ENCODE measurements at regions not wholly inside any gene's neighbourhood (a gene's known extent, or its start where the extent isn't known, plus 50 kb on each side); places are given as distances from the start of the nearest gene placed in this dataset.

DNA sequence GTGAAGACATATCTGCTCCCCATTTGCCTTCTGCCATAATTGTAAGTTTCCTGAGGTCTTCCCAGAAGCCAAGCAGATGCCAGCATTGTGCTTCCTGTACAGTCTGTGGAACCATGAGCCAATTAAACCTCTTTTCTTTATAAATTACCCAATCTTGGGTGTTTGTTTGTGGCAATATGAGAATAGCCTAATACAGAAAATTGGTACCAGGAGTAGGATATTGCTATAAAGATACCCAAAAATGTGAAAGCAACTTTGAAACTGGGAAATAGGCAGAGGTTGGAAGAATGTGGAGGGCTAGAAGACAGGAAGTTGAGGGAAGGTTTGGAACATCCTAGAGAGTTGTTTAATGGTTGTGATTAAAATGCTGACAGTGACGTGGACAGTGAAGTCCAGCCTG, 90.8 kb downstream of the HHIPL2 start:
- H3K36me3 ChIP-seq (ENCODE audit: low read depth, low read length): no peaks in the 10 kb centered on the region
- no peak for DNase-seq
- H3K4me2 ChIP-seq (ENCODE audit: low read length): no peak overlapping the region
- ChIA-PET CTCF (no interaction called here), POLR2A (ENCODE audit: unreplicated experiment) (no interaction called here)
- no peaks in the 10 kb centered on the region for H4K20me1 ChIP-seq (ENCODE audit: low read length)
- H3K27me3 ChIP-seq (ENCODE audit: low read length): no peaks in the 10 kb centered on the region
- intact Hi-C loops (cut with micrococcal nuclease): loop anchor here (10.0 kb wide), 4 partner anchors 222 to 1422 kb away; no protein-coding TSS in a partner anchor
- ATAC-seq: no peak
- H3K9me3 ChIP-seq (ENCODE audit: low read length): no peaks in the 10 kb centered on the region
- H3K4me3 ChIP-seq (ENCODE audit: low read length): no peak overlapping the region
- no peak overlapping the region for H3K9ac ChIP-seq (ENCODE audit: low read length)
- H2AFZ ChIP-seq (ENCODE audit: low read length): no peak overlapping the region
- H3K27ac ChIP-seq (ENCODE audit: low read length): no peak overlapping the region
- peaks cover 4% of the 10 kb centered on the region; the same call in 1 of the 2 replicates for H3K4me1 ChIP-seq (ENCODE audit: insufficient read depth, low read length)
- no peaks in the 10 kb centered on the region for H3F3A ChIP-seq (ENCODE audit: low read length, unreplicated experiment)
- no peaks in the 10 kb centered on the region for H3K9me2 ChIP-seq (replicated peaks; ENCODE audit: low read length)
- BruUV-seq (replicated peaks): no TSS peak
- TF ChIP-seq EZH2phosphoT487 (IDR thresholded peaks at IDR 0.05; ENCODE audit: borderline replicate concordance, low read length): no peak
- no peak for TF ChIP-seq EZH2 (IDR thresholded peaks at IDR 0.05; ENCODE audit: low read length, unreplicated experiment)
- TF ChIP-seq, protein P1, sequence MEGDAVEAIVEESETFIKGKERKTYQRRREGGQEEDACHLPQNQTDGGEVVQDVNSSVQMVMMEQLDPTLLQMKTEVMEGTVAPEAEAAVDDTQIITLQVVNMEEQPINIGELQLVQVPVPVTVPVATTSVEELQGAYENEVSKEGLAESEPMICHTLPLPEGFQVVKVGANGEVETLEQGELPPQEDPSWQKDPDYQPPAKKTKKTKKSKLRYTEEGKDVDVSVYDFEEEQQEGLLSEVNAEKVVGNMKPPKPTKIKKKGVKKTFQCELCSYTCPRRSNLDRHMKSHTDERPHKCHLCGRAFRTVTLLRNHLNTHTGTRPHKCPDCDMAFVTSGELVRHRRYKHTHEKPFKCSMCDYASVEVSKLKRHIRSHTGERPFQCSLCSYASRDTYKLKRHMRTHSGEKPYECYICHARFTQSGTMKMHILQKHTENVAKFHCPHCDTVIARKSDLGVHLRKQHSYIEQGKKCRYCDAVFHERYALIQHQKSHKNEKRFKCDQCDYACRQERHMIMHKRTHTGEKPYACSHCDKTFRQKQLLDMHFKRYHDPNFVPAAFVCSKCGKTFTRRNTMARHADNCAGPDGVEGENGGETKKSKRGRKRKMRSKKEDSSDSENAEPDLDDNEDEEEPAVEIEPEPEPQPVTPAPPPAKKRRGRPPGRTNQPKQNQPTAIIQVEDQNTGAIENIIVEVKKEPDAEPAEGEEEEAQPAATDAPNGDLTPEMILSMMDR (conservative IDR thresholded peaks at IDR 0.05; ENCODE audit: low read depth, low read length): no peak
- no peaks in the 10 kb centered on the region for H3K79me2 ChIP-seq (ENCODE audit: low read length)

DNA sequence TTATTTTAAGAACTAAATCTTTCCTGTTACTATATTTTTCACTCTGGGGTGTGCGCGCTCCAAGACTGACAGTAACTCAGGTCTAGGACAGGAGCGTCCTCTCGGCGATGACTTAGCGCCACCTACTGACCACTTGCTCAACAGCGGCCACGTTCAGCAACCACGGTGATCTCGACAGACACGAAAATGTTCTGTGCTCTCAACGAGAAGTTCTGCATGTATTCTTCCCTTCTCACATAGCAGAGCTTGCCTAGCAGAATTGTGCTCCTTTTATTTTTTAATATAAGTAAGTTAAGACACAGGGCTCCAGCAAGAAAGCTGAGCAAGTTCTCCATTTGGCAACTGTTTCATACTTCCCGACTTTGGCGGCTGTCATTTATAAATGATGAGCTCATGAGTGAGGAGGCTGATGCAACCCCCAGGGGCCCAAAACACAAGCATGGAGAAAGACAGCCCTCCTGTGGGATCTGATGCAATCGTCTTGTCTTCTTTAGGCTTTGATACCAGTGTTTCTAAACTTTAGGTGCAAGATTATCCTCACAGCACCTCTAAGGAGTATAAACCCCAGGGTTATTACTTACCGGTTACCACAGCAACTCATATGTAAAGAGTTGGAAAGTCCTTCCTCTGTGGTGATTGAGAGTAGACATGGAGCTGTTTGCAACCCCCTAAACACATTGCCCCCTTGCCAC, 92.6 kb downstream of the HHIPL2 start:
- BruUV-seq (replicated peaks): no TSS peak
- no peaks in the 10 kb centered on the region for H4K20me1 ChIP-seq (ENCODE audit: low read length)
- peaks cover 7% of the 10 kb centered on the region; the same call in 1 of the 2 replicates for H3K4me1 ChIP-seq (ENCODE audit: insufficient read depth, low read length)
- no peaks in the 10 kb centered on the region for H3K79me2 ChIP-seq (ENCODE audit: low read length)
- H3K9me2 ChIP-seq (replicated peaks; ENCODE audit: low read length): no peaks in the 10 kb centered on the region
- no peak for TF ChIP-seq EZH2 (IDR thresholded peaks at IDR 0.05; ENCODE audit: low read length, unreplicated experiment)
- TF ChIP-seq, protein P1 (conservative IDR thresholded peaks at IDR 0.05; ENCODE audit: low read depth, low read length): peak; percentile 99
- H3K4me2 ChIP-seq (ENCODE audit: low read length): peak overlapping the region; percentile 78
- 0 out of 2 replicates have a peak overlapping the region, but pooled peaks have one; percentile 0 for H3K9ac ChIP-seq (ENCODE audit: low read length)
- no peaks in the 10 kb centered on the region for H3K36me3 ChIP-seq (ENCODE audit: low read depth, low read length)
- DNase-seq (peak; percentile 98), ATAC-seq (peak; percentile 99)
- peak overlapping the region; percentile 85 for H2AFZ ChIP-seq (ENCODE audit: low read length)
- intact Hi-C loops (cut with micrococcal nuclease): loop anchor here (1.0 to 10.0 kb wide), 12 partner anchors 221 to 1421 kb away; partner anchors contain the start of gene DUSP10
- peak overlapping the region; percentile 57 for H3K4me3 ChIP-seq (ENCODE audit: low read length)
- no peaks in the 10 kb centered on the region for H3K9me3 ChIP-seq (ENCODE audit: low read length)
- CTCF ChIA-PET: interaction anchor here (0.5 to 2.0 kb wide), 27 partner anchors 8 to 1646 kb away, joined by 3 to 14 read pairs (median 4); no protein-coding TSS in a partner anchor
- no peaks in the 10 kb centered on the region for H3F3A ChIP-seq (ENCODE audit: low read length, unreplicated experiment)
- no peak overlapping the region for H3K27ac ChIP-seq (ENCODE audit: low read length)
- H3K27me3 ChIP-seq (ENCODE audit: low read length): no peaks in the 10 kb centered on the region
- POLR2A ChIA-PET (ENCODE audit: unreplicated experiment): interaction anchor here (0.5 to 0.7 kb wide), 3 partner anchors 568 to 977 kb away, joined by 3 to 12 read pairs (median 4); no protein-coding TSS in a partner anchor

DNA sequence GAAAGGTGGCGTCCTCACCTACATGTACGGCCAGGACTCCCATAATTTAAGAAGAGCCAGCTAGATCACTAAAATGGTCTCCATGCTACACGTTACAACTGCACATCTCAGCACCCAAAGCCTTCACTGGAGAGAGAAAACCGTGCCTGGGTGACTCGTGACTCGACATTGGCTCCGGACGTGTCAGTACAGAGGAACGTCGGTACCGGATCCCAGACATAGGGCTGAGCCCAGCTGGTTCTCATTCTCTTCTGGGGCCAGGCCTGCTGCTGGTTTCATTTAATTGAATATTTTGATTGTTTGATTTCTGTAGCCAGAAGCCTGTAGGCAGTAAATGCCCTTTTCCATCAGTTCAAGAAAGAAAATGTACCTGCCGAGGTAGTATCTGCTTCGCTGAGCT, 93.1 kb downstream of the HHIPL2 start:
- H3F3A ChIP-seq (ENCODE audit: low read length, unreplicated experiment): no peaks in the 10 kb centered on the region
- no peak for TF ChIP-seq EZH2 (IDR thresholded peaks at IDR 0.05; ENCODE audit: low read length, unreplicated experiment)
- no peaks in the 10 kb centered on the region for H3K79me2 ChIP-seq (ENCODE audit: low read length)
- H3K9ac ChIP-seq (ENCODE audit: low read length): 0 out of 2 replicates have a peak overlapping the region, but pooled peaks have one; percentile 0
- intact Hi-C loops (cut with micrococcal nuclease): loop anchor here (1.0 to 10.0 kb wide), 12 partner anchors 220 to 1420 kb away; partner anchors contain the start of gene DUSP10
- peak; percentile 58 for ATAC-seq
- BruUV-seq (replicated peaks): no TSS peak
- no peaks in the 10 kb centered on the region for H3K27me3 ChIP-seq (ENCODE audit: low read length)
- CTCF ChIA-PET: interaction anchor here (0.5 to 2.0 kb wide), 14 partner anchors 10 to 1191 kb away, joined by 3 to 14 read pairs (median 4); no protein-coding TSS in a partner anchor
- H3K4me1 ChIP-seq (ENCODE audit: insufficient read depth, low read length): peaks cover 7% of the 10 kb centered on the region; the same call in 1 of the 2 replicates
- POLR2A ChIA-PET (ENCODE audit: unreplicated experiment): no interaction called here
- no peaks in the 10 kb centered on the region for H3K9me2 ChIP-seq (replicated peaks; ENCODE audit: low read length)
- H3K4me2 ChIP-seq (ENCODE audit: low read length): peak overlapping the region; percentile 78
- no peaks in the 10 kb centered on the region for H4K20me1 ChIP-seq (ENCODE audit: low read length)
- peak overlapping the region; percentile 85 for H2AFZ ChIP-seq (ENCODE audit: low read length)
- no peak for DNase-seq
- H3K9me3 ChIP-seq (ENCODE audit: low read length): no peaks in the 10 kb centered on the region
- no peak overlapping the region for H3K27ac ChIP-seq (ENCODE audit: low read length)
- H3K36me3 ChIP-seq (ENCODE audit: low read depth, low read length): no peaks in the 10 kb centered on the region
- H3K4me3 ChIP-seq (ENCODE audit: low read length): peak overlapping the region; percentile 57; the same call in 1 of the 2 replicates

All from PC-3 (cell line).